CMK (cell line): ENCODE measurements at regions not wholly inside any gene's neighbourhood (a gene's known extent, or its start where the extent isn't known, plus 50 kb on each side); places are given as distances from the start of the nearest gene placed in this dataset.

Experiments
- DNase-seq: peaks from one replicate; pipeline ENCODE4 v3.0.0-alpha.2; 2010; ENCODE audit warnings: low read depth

DNA sequence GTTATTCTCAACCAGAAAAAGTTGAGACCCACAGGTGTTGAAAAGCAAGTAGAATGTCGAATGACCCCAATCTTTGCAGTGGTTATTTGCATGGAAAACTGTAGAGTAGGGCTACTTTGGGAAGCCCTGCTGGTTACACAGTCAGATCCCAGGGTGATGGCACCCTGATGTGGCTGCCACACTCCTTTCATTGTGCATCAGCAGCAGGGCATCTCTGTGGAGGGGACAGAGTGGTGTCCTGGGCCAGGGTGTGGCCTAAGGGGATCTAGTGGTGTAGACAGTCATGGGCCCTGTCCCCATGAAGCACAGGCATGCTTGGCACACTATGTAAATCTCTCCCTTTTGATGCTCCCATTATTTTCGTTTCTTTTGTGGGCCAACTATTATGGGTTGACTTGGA lies 199.4 kb upstream of the NAV2 start:
- no peak for DNase-seq

GRCh38 chr11:19512618-19513017 lies 200.0 kb upstream of the NAV2 start:
- no peak for DNase-seq

GRCh38 chr11:19511413-19512183 lies 201.0 kb upstream of the NAV2 start:
- no peak for DNase-seq

GRCh38 chr11:19511066-19511412 lies 201.6 kb upstream of the NAV2 start:
- no peak for DNase-seq

DNA sequence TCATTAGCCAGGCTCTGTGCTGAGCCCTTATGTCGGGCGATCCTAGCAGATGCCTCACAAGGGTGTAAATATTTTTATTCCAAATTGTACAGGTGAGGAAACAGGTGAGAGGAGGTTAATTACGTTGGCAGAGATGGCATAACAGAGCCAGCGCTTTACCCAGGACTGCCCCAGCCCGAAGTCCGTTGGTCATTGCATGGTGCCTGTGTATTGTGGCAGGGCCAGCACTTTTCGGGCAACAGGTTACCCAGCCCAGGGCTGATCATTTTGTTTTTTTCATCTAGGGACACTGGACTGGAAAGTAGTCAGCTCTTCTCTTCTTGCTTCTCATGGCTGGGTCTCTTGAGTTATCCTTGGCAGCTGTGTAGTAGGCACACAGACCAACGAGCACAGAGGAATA lies 202.2 kb upstream of the NAV2 start:
- DNase-seq, result no peak

GRCh38 chr11:19509215-19509614 lies 203.4 kb upstream of the NAV2 start:
- DNase-seq, result no peak

GRCh38 chr11:19508165-19508564 lies 204.5 kb upstream of the NAV2 start:
- no peak for DNase-seq

GRCh38 chr11:19506816-19507486 lies 205.7 kb upstream of the NAV2 start:
- DNase-seq, result no peak

DNA sequence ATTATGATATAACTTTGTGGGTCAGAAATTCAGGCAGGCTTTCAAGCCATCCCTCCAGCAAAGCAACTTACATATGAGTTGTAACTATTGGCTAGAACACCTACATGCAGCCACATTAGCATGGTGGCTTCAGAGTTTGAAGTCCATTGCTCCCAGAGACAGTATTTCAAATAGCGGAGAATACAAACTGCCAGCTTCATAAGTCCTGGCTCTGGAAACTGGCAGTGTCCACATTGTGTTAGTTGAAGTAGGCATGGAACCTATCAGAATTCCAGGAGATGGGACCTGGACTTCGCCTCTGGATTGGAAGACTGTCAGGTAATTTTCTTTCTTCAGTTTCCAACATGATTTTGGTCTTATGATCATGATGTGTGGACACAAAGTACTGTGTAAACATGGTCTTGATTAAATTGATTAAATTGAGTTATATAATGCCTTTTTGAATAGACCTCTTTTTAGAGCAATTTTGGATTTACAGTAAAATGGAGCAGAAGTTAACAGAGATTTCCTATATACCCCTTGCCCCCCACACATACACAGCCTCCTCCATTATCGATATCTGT lies 209.9 kb upstream of the NAV2 start:
- DNase-seq, result no peak

DNA sequence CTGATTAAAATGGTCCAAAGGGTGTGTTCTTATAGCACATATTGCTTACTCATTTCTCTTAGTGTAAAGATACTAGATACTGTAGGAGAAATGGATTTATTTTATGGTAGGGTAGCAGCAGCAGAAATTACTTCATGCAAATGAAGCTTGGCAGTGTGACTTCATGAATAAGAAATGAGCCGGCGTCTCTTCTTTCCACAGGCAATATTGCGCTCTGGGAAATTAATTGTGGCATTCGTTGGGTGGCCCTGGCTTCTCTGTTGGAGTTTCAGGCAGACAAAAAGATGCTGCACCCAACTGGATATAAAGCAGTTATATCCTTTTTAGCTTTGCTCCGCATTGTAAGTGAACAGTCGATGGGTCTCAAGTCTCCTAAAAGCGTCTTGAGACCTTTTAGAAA lies 211.0 kb upstream of the NAV2 start:
- no peak for DNase-seq

- no peak for DNase-seq
These were observed 212.6 kb upstream of the NAV2 start for GRCh38 chr11:19499999-19500398.

GRCh38 chr11:19499026-19499669 lies 213.5 kb upstream of the NAV2 start:
- no peak for DNase-seq

- DNase-seq, result no peak
These were observed 219.0 kb upstream of the NAV2 start for GRCh38 chr11:19493446-19494213.

DNA sequence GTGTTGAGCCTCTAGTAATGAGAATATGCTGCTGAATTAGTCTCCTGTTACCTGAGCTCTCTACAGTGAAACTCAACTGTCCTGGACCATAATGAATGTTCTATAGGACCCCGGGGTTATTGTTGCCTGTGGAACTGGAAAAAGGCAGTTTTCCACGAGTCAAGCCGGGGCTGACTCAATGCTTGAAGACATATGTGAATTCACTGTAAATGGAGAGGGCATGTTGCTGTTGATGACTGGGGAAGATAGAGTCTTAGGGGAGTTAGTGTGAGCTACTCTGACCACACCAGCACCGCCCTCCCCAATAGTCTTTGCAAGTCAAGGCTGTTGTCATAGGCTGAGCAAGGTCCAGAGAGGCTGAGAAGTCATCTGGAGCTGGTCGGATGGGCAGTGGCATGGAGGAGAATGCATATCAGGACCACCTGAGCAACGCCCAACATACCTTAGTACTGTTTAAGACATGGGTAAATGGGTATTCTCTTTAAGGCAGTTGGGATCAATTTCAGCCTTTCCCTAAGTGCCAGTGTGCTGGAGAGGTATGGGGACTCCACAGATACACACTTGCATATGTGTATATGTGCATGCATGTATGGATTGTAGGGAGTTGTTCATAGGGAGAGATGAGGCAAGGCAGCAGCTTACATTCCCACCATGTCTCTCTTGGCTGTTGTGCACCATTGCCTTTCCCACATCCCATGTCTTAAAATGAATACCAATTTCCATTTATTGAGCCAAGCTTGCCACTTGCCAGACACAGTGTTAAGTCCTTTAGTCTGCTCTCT lies 230.1 kb upstream of the NAV2 start:
- DNase-seq, result no peak

- no peak for DNase-seq
These were observed 232.1 kb upstream of the NAV2 start for GRCh38 chr11:19480540-19480939.

- DNase-seq, result no peak
These were observed 233.7 kb upstream of the NAV2 start for GRCh38 chr11:19478891-19479290.

DNA sequence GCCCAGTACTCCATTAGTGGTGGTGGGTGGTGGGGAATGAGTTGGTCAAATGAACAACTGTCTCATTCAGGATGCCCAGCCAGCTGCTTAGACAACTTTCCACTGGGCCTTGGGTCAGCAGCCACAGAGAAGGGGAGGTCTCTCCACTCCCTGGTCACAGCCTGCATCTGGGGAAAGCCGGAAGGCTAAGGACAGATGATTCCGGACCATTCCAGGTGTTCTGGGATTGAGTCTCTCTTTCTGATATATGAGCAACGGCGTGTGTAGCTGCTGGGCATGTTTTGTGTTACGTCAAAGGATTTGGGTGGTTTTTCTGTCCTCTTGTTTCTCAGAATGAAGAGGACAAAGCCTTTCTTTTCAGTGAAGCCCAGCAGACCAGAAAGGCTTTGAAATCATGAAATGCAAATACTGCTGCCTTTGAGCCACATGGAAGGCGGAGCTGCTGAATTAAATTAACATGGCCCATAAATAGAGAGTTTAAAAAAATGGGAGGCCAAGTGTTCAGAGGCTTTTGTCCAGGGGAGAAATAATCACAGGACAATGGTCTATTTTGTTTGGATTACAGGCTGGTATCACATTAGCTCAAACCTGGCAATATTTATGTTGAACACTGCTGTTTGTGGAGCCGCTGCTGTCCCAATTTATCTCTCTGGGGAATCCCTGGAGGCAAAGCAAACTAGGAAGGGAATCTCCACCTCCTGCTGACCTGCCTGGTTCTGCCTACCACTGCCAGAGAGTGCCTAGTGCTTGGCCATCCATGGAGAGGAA lies 234.4 kb upstream of the E2F8 start:
- DNase-seq, result no peak

DNA sequence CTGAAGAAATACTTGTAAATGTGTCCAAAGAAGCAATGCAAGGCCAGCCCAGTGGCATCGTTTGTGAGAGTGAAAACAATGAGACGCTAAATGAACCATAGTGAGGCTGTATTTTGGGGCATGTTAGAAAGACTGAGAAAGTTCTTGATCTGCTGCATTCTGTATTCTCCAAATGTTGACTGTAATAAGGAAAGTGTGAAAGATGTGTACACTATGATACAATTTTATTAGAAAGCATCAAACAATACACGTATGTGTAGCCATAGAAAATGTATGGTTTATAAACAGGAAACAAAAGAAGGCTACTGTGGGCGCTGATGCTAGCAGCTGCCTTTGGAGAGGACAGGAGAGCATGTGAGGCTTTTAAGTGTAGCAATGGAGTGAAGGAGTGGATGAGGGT lies 233.5 kb upstream of the E2F8 start:
- no peak for DNase-seq

DNA sequence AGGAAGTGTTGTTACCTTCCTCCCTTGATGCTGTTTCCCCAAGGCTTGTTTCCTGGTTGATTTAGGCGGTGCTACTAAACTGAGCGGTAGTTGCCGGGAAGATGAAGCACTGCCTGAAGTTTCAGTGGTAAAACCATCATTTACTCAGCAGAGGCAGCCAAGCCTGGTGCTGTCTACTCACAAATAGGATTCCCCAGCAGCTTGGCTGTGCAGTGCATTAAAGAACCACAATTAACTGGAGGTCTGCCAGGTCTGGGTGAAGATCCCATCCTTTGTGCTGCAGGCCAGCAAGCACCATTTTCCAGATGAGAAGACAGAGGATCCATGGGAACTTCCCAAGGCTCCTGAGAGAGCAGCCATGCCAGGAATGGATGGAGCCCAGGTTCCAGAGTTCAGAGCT lies 231.9 kb upstream of the E2F8 start:
- DNase-seq, result no peak

GRCh38 chr11:19467904-19468303 lies 227.2 kb upstream of the E2F8 start:
- no peak for DNase-seq

DNA sequence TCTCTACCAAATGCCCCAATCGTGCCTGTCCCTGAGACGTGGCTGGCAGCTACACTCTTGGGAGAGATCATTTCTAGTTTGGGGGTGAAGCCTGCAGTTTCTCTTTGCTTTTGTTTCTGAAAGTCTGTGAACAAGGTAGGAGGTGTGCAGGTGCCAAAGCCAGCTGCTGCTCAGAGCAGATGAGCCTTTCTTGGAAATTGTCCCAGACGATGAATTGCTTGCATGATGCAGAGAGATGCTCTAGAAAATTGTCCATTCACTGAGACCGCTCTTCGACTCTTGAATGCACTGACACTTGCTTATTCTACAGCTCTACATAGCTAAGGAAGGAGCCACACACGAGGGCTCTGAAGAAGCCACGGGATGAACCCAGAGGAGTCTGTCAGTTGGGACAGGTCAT lies 225.6 kb upstream of the E2F8 start:
- no peak for DNase-seq
